Bone marrow (tissue), 2 donors: ENCODE measurements at regions not wholly inside any gene's neighbourhood (a gene's known extent, or its start where the extent isn't known, plus 50 kb on each side); places are given as distances from the start of the nearest gene placed in this dataset.

Source experiments
- DNase-seq, 2 donors: peaks; one replicate each; lab custom pipeline; 2025; lab: John Stamatoyannopoulos, UW

- DNase-seq: no peak
These were observed 673.8 kb upstream of the FANCL start for GRCh38 chr2:58914733-58915505.

- DNase-seq: no peak
These were observed 672.1 kb upstream of the FANCL start for GRCh38 chr2:58913082-58913726.

- no peak for DNase-seq
These were observed 670.8 kb upstream of the FANCL start for GRCh38 chr2:58911877-58912276.

- DNase-seq: no peak
These were observed 667.5 kb upstream of the FANCL start for GRCh38 chr2:58908501-58909154.

- DNase-seq: no peak
These were observed 666.5 kb upstream of the FANCL start for GRCh38 chr2:58907644-58908043.

GRCh38 chr2:58906081-58906645 lies 665.0 kb upstream of the FANCL start:
- no peak for DNase-seq

- DNase-seq: no peak
These were observed 663.0 kb upstream of the FANCL start for GRCh38 chr2:58904095-58904494.

- DNase-seq: no peak
These were observed 662.3 kb upstream of the FANCL start for GRCh38 chr2:58903427-58903826.

- DNase-seq: peak in 1 of 2 donors; percentile 20
These were observed 659.3 kb upstream of the FANCL start for GRCh38 chr2:58900246-58901027.

GRCh38 chr2:58899692-58900091 lies 658.6 kb upstream of the FANCL start:
- no peak for DNase-seq

GRCh38 chr2:58896638-58897037 lies 655.5 kb upstream of the FANCL start:
- no peak for DNase-seq

GRCh38 chr2:58895857-58896256 lies 654.7 kb upstream of the FANCL start:
- DNase-seq: no peak

- DNase-seq: no peak
These were observed 652.7 kb upstream of the FANCL start for GRCh38 chr2:58893656-58894351.

- no peak for DNase-seq
These were observed 650.8 kb upstream of the FANCL start for GRCh38 chr2:58891828-58892377.

- no peak for DNase-seq
These were observed 649.9 kb upstream of the FANCL start for GRCh38 chr2:58890865-58891525.

GRCh38 chr2:58886009-58886408 lies 644.9 kb upstream of the FANCL start:
- DNase-seq: no peak

GRCh38 chr2:58879834-58880233 lies 638.7 kb upstream of the FANCL start:
- DNase-seq: no peak

- no peak for DNase-seq
These were observed 637.7 kb upstream of the FANCL start for GRCh38 chr2:58878778-58879177.

GRCh38 chr2:58876126-58876525 lies 635.0 kb upstream of the FANCL start:
- no peak for DNase-seq

GRCh38 chr2:58875436-58875835 lies 634.3 kb upstream of the FANCL start:
- no peak for DNase-seq
